ENCODE measurements at regions not wholly inside any gene's neighbourhood (a gene's known extent, or its start where the extent isn't known, plus 50 kb on each side); places are given as distances from the start of the nearest gene placed in this dataset.
A peak's percentile ranks its signal among the peaks of the same experiment; 100 is the strongest.
"Not testable (repeated sequence)": the region's sequence is repeated elsewhere in the genome, so short reads cannot be mapped to it uniquely, and the experiment has no call there.

DNA sequence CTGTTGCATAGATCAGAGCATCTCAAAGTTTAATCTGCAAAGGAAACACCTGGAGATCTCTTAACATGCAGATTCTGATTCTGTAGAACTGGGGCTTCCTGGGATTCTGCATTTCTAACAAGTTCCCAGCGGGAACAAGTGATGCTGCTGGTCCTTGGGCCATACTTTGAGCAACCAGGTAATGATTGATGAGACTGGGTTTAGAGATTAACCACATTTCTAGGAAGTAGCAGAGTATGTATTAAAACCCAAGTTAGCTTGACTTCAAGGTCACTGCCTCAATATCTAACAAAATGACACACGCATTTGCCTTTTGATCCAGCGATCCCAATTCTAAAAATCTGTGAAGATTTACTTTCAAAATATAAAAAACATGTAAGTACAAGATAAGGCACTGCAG is 83.0 kb upstream of the DTNBP1 start:
- Histone ChIP-seq H3K27me3 (ENCODE audit: control insufficient read depth, insufficient read depth, low read length) (no peaks in the 10 kb centered on the region), H3K36me3 (replicated peaks; ENCODE audit: control insufficient read depth, insufficient read depth, low read length) (no peaks in the 10 kb centered on the region), H3K4me3 (ENCODE audit: insufficient read depth, low read depth, low read length) (no peak overlapping the region)
- no peak for DNase-seq

DNA sequence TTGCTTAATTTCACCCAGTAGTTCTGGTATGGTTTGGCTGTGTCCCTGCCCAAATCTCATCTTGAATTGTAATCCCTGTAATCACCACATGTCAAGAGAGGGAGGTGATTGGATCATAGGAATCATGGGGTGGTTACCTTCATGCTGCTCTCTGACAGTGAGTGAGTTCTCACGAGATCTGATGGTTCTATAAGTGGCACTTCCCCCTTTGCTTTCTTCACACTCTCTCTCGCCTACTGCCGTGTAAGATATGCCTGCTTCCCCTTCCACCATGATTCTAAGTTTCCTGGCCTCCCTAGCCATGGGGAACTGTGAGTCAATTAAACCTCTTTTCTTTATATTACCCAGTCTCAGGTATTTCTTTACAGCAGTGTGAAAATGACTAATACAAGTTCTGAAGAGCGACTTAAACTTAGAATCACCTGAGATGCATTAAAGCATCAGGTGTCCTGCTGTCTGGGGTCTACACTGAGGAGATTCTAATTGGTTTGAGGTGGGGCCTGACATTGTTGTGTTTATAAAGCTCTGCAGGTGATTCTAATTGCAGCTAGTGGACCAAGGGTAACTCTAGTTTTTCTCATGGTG is 82.1 kb upstream of the DTNBP1 start:
- no peak overlapping the region for H3K4me3 ChIP-seq (ENCODE audit: insufficient read depth, low read depth, low read length)
- no peaks in the 10 kb centered on the region for H3K36me3 ChIP-seq (replicated peaks; ENCODE audit: control insufficient read depth, insufficient read depth, low read length)
- DNase-seq: no peak
- H3K27me3 ChIP-seq (ENCODE audit: control insufficient read depth, insufficient read depth, low read length): no peaks in the 10 kb centered on the region

DNA sequence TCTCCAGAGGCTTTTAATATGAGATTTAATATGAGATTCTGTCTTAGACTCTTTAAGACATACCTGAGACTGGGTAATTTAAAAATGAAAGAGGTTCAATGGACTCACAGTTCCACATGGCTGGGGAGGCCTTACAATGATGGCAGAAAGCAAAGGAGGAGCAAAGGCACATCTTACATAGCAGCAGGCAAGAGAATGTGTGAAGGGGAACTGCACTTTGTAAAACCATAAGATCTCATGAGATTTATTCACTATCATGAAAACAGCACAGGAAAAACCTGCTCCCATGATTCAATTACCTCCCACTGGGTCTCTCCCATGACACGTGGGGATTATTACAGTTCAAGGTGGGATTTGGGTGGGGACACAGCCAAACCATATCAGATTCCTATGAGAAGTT is 79.2 kb upstream of the DTNBP1 start:
- not testable (repeated sequence) for H3K4me3 ChIP-seq (ENCODE audit: insufficient read depth, low read depth, low read length); H3K36me3 ChIP-seq (replicated peaks; ENCODE audit: control insufficient read depth, insufficient read depth, low read length); H3K27me3 ChIP-seq (ENCODE audit: control insufficient read depth, insufficient read depth, low read length); DNase-seq

DNA sequence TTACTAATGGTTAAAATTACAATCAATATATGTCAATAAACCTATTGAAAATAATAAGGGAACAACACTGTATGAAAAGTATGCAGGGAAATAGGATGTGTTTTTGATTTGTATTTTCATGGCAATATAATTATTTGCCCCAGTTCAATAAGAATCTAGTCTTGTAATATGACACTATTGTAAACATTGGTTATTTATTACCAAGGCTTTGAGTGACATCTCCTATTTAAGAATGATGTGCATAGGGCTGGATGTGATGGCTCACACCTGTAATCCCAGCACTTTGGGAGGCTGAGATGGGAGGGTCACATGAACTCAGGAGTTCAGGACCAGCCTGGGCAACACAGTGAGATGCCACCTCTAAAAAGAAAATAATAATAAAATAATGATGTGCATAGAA is 78.6 kb upstream of the DTNBP1 start:
- no peak for DNase-seq
- no peaks in the 10 kb centered on the region for H3K36me3 ChIP-seq (replicated peaks; ENCODE audit: control insufficient read depth, insufficient read depth, low read length)
- H3K4me3 ChIP-seq (ENCODE audit: insufficient read depth, low read depth, low read length): no peak overlapping the region
- H3K27me3 ChIP-seq (ENCODE audit: control insufficient read depth, insufficient read depth, low read length): no peaks in the 10 kb centered on the region

DNA sequence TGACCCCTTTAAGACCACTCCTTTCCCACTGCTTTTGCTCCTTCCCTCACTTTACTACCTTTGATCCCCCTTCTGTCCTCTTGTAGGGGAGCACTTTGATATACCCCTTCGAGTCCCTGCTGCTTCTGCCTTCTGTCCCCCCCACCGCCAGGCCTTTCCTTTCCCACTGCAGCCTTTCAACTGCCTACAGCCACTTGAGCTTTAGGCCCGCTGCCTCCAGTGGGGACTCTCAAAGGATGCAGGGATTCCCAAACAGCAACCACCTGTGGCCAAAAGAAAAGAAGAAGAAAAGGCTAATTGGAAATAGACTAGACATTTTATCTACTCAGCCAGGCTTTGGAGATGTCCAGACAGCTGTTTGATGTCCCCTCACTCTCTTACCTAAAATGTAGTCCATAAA is 77.0 kb upstream of the DTNBP1 start:
- Histone ChIP-seq H3K36me3 (replicated peaks; ENCODE audit: control insufficient read depth, insufficient read depth, low read length) (no peaks in the 10 kb centered on the region), H3K4me3 (ENCODE audit: insufficient read depth, low read depth, low read length) (no peak overlapping the region), H3K27me3 (ENCODE audit: control insufficient read depth, insufficient read depth, low read length) (no peaks in the 10 kb centered on the region)
- peak; percentile 27 for DNase-seq

DNA sequence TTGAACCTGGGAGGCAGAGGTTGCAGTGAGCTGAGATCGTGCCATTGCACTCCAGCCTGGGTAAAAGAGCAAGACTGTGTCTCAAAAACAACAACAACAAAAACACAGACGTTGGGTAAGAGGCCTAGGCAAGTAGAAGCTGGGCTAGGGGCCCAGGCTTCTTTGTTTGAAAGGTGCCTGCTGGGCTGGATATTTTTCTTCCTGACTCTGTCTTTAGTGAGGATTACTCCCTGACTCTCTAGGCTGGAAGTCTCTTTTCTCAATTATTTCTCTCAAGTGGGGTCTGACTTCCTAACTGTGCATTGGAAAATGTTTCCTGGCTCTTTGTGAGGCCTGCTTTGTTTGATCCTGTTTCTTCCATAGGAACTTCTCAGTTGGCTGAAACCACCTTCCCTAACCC is 76.5 kb upstream of the DTNBP1 start:
- Histone ChIP-seq H3K27me3 (ENCODE audit: control insufficient read depth, insufficient read depth, low read length) (no peaks in the 10 kb centered on the region), H3K4me3 (ENCODE audit: insufficient read depth, low read depth, low read length) (no peak overlapping the region), H3K36me3 (replicated peaks; ENCODE audit: control insufficient read depth, insufficient read depth, low read length) (no peaks in the 10 kb centered on the region)
- DNase-seq: no peak

DNA sequence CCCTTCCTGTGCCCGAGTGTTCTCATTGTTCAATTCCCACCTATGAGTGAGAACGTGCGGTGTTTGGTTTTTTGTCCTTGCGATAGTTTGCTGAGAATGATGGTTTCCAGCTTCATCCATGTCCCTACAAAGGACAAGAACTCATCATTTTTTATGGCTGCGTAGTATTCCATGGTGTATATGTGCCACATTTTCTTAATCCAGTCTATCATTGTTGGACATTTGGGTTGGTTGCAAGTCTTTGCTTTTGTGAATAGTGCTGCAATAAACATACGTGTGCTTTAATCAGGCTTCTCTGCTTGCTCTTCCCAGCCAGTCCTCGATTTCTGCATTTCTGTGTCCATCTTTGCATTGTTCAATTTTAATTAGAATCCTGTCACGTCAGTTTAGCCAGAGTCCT is 75.4 kb upstream of the DTNBP1 start:
- not testable (repeated sequence) for DNase-seq; H3K36me3 ChIP-seq (replicated peaks; ENCODE audit: control insufficient read depth, insufficient read depth, low read length)

DNA sequence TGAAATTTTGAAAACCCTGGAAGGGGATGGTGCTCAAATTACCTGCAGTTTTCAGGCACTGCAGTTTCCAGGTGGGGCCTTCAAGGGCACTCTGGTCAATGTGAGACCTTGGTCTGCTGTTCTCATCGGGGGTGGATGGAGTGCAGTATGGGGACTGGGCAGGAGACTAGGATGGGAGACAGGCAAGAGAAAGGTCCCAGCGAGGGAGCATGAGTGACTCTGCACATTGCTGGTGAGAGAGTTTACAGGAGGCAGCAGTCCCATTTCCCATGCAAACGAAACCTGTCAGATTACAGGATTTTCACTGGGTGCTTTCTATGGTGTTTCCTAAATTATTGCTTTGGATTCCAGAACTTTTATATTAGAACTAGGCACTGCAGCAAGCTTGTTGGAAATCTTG is 73.5 kb upstream of the DTNBP1 start:
- H3K27me3 ChIP-seq (ENCODE audit: control insufficient read depth, insufficient read depth, low read length): no peaks in the 10 kb centered on the region
- no peak for DNase-seq
- H3K4me3 ChIP-seq (ENCODE audit: insufficient read depth, low read depth, low read length): no peak overlapping the region
- no peaks in the 10 kb centered on the region for H3K36me3 ChIP-seq (replicated peaks; ENCODE audit: control insufficient read depth, insufficient read depth, low read length)

More for the DNA sequence above, 75.4 kb upstream of the DTNBP1 start:
- H3K4me3 ChIP-seq (ENCODE audit: insufficient read depth, low read depth, low read length); H3K27me3 ChIP-seq (ENCODE audit: control insufficient read depth, insufficient read depth, low read length): not testable (repeated sequence)

DNA sequence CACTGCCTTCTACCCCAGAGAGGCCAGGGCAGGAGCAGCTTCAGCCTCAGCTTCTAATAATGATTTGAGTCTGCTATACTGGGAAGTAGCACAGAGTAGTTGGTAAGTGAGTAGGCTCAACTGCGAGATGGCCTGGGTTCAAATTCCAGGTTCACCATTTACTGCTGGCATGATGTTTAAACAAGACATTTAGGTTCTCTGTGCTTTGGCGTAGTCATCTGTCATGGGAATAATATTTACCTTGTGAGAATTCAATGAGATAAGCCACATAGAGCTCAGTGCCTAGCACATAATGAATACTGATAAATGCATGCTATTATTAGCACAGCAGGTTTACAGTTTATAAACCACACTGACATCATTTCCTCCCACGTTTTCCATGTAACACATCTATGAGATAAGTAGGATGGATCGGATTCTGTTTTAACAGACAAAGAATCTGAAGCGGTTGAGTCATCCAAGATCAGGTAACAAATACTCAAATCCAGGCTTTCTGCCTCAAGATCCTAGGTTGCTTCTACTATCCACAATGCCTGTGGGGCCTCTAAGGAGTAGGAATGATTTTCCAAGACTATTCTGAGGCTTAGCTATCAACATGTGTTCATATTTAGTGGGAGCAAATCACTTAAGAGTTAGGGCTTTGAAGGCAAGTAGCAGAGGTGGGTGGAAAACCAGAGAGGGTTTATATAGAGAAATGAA is 72.9 kb upstream of the DTNBP1 start:
- DNase-seq: no peak
- Histone ChIP-seq H3K27me3 (ENCODE audit: control insufficient read depth, insufficient read depth, low read length) (no peaks in the 10 kb centered on the region), H3K4me3 (ENCODE audit: insufficient read depth, low read depth, low read length) (no peak overlapping the region), H3K36me3 (replicated peaks; ENCODE audit: control insufficient read depth, insufficient read depth, low read length) (no peaks in the 10 kb centered on the region)

DNA sequence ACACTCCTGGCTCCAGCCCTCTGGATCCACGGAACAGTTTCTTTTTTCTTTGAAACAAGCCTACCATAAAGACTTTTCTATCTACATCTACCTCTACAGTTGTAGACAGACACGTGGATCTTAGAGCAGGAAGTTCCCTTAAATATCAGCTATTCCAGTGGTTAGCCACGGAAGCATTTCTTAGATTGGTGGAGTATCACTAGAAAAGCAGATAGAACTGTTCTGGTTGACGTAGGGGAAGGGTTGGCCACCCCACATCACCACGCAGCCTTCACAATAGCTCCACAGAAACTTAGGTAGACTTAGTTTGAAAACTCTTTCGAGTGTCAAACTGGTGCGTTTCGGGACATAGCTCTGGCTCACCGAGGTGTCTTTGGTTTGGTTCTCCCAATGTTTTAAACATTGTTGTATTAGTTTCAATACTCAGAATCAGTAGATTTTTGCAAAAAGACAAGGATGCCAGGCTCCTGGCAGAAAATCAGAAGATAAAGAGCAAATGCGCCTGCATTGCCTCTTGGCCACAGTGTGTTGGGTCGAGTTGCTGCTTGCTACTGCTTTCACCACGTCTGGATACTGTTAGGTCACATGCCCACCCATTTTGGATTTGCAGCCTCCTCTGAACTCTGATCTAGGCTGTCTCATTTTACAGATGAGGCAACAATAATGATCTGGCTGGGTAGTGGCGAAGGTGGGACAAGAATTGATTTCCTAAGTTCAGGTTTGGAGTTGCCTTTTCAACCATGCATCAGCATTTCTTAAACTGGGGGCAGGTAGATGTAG is 71.5 kb upstream of the DTNBP1 start:
- Histone ChIP-seq H3K27me3 (ENCODE audit: control insufficient read depth, insufficient read depth, low read length) (no peaks in the 10 kb centered on the region), H3K36me3 (replicated peaks; ENCODE audit: control insufficient read depth, insufficient read depth, low read length) (no peaks in the 10 kb centered on the region), H3K4me3 (ENCODE audit: insufficient read depth, low read depth, low read length) (no peak overlapping the region)
- DNase-seq: no peak

DNA sequence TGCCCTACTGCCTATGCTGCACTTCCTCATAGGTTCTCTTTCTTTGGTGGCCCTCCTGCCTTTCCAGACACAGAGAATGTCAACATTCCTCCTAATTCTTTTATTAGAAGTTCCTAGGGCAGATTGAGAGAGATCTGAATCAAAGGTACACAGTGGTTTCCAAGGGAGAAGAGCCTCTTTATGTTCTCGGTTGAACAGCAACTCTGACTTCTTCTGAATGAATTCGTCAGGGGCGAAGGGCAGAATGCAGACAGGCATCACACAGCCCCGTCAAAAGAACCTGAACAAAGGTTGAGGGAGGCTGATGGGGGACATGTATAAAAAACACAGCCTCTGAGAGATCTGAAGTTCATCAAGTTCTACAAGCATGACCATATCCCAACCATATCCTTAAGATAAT is 68.1 kb upstream of the DTNBP1 start:
- DNase-seq: no peak
- Histone ChIP-seq H3K36me3 (replicated peaks; ENCODE audit: control insufficient read depth, insufficient read depth, low read length) (no peaks in the 10 kb centered on the region), H3K27me3 (ENCODE audit: control insufficient read depth, insufficient read depth, low read length) (no peaks in the 10 kb centered on the region), H3K4me3 (ENCODE audit: insufficient read depth, low read depth, low read length) (no peak overlapping the region)

DNA sequence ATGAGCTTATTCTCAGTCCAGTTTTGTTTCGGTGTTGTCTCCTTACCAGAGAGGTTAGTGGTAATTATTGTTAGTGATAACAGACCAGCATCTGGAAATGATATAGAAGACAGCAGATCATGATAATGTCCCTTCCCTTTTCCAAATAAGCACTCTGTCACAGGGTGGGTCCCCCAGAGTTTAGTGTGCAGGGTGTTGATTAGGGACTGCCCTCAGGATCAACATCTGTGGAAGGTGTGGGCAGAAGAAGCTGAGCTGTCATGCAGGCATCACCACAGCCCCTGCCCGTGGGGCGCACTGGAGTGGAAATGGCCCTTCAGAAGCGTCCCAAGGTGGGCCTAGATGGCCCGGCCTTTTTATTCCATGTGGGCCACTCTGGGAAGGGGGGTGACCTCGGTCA is 67.6 kb upstream of the DTNBP1 start:
- Histone ChIP-seq H3K4me3 (ENCODE audit: insufficient read depth, low read depth, low read length) (no peak overlapping the region), H3K36me3 (replicated peaks; ENCODE audit: control insufficient read depth, insufficient read depth, low read length) (no peaks in the 10 kb centered on the region), H3K27me3 (ENCODE audit: control insufficient read depth, insufficient read depth, low read length) (no peaks in the 10 kb centered on the region)
- DNase-seq: no peak

DNA sequence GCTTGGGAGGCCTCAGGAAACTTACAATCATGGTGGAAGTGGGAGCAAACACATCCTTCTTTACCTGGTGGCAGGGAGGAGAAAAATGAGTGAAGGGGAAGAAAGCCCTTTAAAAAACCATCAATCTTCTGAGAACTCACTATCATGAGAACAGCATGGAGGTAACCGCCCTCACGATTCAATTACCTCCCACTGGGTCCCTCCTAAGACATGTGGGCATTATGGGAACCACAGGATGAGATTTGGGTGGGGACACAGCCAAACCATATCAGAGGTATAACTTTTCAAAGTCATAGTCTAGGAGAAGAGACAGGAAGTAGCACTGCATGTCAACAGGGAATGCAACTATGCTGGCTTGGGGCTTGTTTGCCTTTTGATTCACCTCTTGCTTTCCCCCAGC is 59.9 kb upstream of the DTNBP1 start:
- no peaks in the 10 kb centered on the region for H3K36me3 ChIP-seq (replicated peaks; ENCODE audit: control insufficient read depth, insufficient read depth, low read length)
- H3K27me3 ChIP-seq (ENCODE audit: control insufficient read depth, insufficient read depth, low read length): no peaks in the 10 kb centered on the region
- DNase-seq: no peak

DNA sequence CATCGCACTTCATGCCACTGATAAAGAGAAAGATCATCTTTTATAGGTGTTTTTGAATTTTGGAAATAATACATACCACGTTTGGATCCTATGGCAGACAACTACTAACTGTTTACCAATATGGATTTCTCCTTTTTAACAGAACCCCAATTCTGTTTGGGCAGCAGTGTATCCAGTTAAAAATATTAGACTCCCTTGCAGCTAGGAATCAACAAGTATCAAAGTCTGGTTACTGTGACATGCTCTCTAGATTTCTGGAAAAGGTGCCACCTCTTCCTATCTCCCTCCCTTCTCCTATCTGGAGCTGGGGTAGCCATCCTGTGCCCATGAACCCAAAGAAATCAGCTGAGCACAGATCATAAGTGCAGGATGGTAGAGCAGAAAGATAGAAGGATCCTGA is 54.1 kb upstream of the DTNBP1 start:
- Histone ChIP-seq H3K36me3 (replicated peaks; ENCODE audit: control insufficient read depth, insufficient read depth, low read length) (no peaks in the 10 kb centered on the region), H3K27me3 (ENCODE audit: control insufficient read depth, insufficient read depth, low read length) (no peaks in the 10 kb centered on the region)

More for the DNA sequence above, 59.9 kb upstream of the DTNBP1 start:
- no peak overlapping the region for H3K4me3 ChIP-seq (ENCODE audit: insufficient read depth, low read depth, low read length)

DNA sequence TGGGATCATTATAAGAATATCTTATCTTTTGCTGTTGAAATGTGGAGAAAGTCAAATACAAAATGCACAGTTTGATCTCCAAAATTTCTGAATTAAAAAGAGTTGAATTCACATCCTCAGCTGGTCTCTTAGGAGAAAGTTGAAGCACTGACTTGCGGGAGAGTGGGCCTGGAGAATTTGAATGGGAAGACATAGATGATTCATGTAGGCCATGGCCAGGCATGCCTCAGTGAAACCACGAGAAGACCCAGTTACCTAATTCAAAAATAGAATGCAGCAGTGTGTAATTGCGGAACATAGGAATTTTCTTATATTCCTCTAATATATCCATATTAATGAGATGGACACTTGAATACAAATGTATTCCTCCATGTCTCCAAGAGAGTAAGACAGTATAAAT is 53.0 kb upstream of the DTNBP1 start:
- no peaks in the 10 kb centered on the region for H3K27me3 ChIP-seq (ENCODE audit: control insufficient read depth, insufficient read depth, low read length)
- no peak for DNase-seq
- no peak overlapping the region for H3K4me3 ChIP-seq (ENCODE audit: insufficient read depth, low read depth, low read length)
- H3K36me3 ChIP-seq (replicated peaks; ENCODE audit: control insufficient read depth, insufficient read depth, low read length): no peaks in the 10 kb centered on the region

More for the DNA sequence above, 54.1 kb upstream of the DTNBP1 start:
- no peak for DNase-seq
- H3K4me3 ChIP-seq (ENCODE audit: insufficient read depth, low read depth, low read length): no peak overlapping the region
